GM06990 (cell line): ENCODE measurements at regions not wholly inside any gene's neighbourhood (a gene's known extent, or its start where the extent isn't known, plus 50 kb on each side); places are given as distances from the start of the nearest gene placed in this dataset.
A peak's percentile ranks its signal among the peaks of the same experiment; 100 is the strongest.

Source experiments
- DNase-seq: peaks from one replicate; pipeline ENCODE4 v3.0.0-alpha.2; 2011; ENCODE audit not compliant: insufficient read length; ENCODE audit errors: extremely low read depth
- H3K27me3 ChIP-seq: replicated peaks from 2 replicates; pipeline ENCODE4 v1.6.0; 2011; ENCODE audit warnings: low read length; ENCODE audit not compliant: control insufficient read depth, insufficient read depth
- H3K36me3 ChIP-seq: 2 replicates; pipeline ENCODE4 v1.5.1; 2011; ENCODE audit warnings: low read length; ENCODE audit not compliant: control insufficient read depth, insufficient read depth
- H3K4me3 ChIP-seq: replicated peaks from 2 replicates; pipeline ENCODE4 v1.5.1; 2011; ENCODE audit warnings: low read depth, mild to moderate bottlenecking, control low read depth, low read length
- TF ChIP-seq, protein P1 (sequence below): IDR thresholded peaks from 2 replicates; pipeline ENCODE4 v1.5.1; 2011; ENCODE audit warnings: low read length, control low read depth, mild to moderate bottlenecking, inconsistent platforms; ENCODE audit not compliant: insufficient read depth, poor library complexity, severe bottlenecking

DNA sequence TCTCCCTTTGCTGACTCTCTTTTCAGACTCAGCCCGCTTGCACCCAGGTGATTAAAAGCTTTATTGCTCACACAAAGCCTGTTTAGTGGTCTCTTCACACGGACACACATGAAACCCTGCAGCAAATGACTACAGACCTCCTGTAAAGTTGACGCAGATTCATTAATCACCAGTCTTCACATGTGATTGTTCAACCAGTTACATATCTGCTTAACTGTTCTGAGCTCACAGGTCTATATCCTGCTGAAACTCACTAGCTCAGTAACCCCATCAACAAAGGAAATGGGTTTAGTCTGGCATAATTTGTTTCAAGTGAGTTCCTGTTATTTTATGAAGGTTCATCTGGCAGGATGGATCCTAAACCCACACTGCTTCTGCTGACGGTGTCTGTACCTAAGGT, 68.4 kb upstream of the GJA8 start:
- no peaks in the 10 kb centered on the region for H3K36me3 ChIP-seq
- TF ChIP-seq, protein P1, sequence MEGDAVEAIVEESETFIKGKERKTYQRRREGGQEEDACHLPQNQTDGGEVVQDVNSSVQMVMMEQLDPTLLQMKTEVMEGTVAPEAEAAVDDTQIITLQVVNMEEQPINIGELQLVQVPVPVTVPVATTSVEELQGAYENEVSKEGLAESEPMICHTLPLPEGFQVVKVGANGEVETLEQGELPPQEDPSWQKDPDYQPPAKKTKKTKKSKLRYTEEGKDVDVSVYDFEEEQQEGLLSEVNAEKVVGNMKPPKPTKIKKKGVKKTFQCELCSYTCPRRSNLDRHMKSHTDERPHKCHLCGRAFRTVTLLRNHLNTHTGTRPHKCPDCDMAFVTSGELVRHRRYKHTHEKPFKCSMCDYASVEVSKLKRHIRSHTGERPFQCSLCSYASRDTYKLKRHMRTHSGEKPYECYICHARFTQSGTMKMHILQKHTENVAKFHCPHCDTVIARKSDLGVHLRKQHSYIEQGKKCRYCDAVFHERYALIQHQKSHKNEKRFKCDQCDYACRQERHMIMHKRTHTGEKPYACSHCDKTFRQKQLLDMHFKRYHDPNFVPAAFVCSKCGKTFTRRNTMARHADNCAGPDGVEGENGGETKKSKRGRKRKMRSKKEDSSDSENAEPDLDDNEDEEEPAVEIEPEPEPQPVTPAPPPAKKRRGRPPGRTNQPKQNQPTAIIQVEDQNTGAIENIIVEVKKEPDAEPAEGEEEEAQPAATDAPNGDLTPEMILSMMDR = no peak
- no peak for DNase-seq
- no peaks in the 10 kb centered on the region; the same call in 1 of the 2 replicates for H3K27me3 ChIP-seq
- no peak overlapping the region for H3K4me3 ChIP-seq

DNA sequence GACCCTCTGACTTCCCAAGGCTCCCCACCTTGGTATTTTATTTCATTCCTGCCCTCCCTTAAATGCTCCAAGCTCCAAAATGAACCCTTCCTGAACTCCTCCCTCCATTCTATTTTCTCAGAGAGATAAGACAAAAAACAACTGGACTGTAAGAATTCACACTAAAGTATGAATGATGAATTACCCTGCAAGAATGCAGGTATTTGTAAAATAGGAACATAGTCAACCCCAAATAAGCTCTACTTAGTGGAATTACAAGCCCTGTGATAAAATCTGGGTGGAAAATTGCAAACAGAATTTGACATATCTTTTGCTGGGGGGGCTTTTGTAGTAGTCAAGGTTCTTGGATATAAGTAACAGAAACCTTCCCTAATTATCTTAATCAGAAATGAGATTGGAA, 67.8 kb upstream of the GJA8 start:
- Histone ChIP-seq H3K4me3 (no peak overlapping the region), H3K27me3 (no peaks in the 10 kb centered on the region; the same call in 1 of the 2 replicates), H3K36me3 (no peaks in the 10 kb centered on the region)
- no peak for DNase-seq
- TF ChIP-seq, protein P1 = no peak

DNA sequence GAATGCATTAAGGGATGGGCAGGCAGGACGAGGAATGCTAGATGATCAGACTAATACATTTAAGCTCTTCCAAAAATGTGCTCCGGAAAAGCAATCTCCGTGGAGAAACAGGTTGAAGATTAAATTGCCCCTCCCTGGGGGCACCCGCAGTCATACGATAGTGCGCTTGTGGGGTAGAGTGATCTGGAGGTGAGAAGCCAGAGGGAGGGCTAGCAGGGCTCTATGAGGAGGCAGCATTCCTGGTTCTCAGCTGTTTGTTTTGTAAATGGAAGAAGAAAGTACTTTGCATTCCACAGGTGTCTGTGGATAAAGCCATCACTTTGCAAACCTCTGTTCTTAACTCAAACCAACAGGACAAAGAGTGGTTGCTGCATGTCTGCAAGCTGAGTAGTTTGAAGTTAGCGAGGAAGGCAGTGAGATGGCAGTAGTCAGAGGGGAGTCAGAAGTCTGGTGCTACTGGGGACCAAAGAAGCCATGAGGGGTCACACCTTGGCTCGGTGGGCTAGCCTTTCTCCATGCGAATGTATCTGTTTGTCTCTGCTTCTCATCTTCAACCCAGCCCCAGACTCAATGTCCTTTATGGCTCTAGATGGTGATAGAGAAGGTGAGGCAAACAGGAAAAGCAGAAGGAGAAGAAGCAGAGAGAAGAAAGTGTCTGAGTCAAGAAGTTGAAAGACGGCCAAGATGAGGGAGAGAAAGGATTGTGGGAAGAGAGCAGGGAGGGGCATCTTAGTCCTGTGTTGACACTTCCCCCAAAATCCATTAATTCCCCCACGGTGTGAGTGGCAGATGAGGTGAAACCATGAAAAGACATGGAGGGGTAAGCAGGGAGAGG, 65.2 kb upstream of the GJA8 start:
- DNase-seq = no peak
- H3K4me3 ChIP-seq = no peak overlapping the region
- TF ChIP-seq, protein P1 = no peak
- no peaks in the 10 kb centered on the region for H3K36me3 ChIP-seq
- H3K27me3 ChIP-seq = no peaks in the 10 kb centered on the region; the same call in 1 of the 2 replicates

DNA sequence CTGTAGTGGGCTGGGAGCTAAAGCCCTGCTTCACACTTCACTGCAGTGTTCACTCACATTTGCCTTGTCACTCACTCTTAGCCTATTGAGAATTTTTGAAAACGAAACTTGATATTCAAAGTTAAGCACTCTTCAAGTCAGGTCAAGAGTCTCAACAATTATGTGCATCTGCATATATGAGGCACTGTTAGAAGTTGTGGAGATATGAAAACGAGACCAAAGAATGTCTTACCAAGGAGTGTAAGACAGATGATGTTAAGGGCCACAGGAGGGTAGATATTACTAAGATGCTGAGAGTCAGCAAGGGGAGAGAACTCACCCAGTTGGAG, 64.7 kb upstream of the GJA8 start:
- Histone ChIP-seq H3K36me3 (no peaks in the 10 kb centered on the region), H3K4me3 (no peak overlapping the region), H3K27me3 (no peaks in the 10 kb centered on the region; the same call in 1 of the 2 replicates)
- TF ChIP-seq, protein P1 = no peak
- no peak for DNase-seq

DNA sequence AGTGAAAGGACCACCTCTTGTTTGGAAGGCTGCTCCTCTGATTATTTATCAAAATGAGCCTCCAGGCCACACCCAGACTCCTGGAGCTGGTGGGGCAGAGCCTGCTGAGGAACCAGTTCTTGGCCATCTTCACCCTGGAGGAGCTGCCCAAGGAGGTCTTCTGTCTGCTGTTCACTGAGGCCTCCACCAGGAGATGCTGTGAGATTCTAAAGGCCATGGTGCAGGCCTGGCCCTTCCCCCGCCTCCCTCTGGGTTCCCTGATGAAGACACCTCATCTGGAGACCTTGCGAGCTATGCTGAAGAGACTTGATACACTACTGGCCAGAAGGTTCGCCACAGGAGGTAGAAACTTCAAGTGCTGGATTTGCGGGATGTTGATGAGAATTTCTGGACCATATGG, 61.7 kb upstream of the GJA8 start:
- Histone ChIP-seq H3K36me3 (no peaks in the 10 kb centered on the region), H3K4me3 (no peak overlapping the region), H3K27me3 (0 out of 2 replicates have a peak, but pooled peaks cover 2% of the 10 kb centered on the region)
- TF ChIP-seq, protein P1 = peak; percentile 49
- DNase-seq = no peak
